ENCODE measurements at regions not wholly inside any gene's neighbourhood (a gene's known extent, or its start where the extent isn't known, plus 50 kb on each side); places are given as distances from the start of the nearest gene placed in this dataset.

GRCh38 chr12:3348055-3348454, 142.9 kb upstream of the PRMT8 start:
- Mint-ChIP-seq H3K36me3 (ENCODE audit: low read depth) (no peaks in the 10 kb centered on the region), H3K27ac (no peak overlapping the region), H3K9me3 (no peaks in the 10 kb centered on the region), H3K27me3 (ENCODE audit: insufficient read depth) (peaks cover 33% of the 10 kb centered on the region), H3K4me3 (no peak overlapping the region), H3K4me1 (ENCODE audit: low read depth) (no peaks in the 10 kb centered on the region)
- no peak for TF ChIP-seq CTCF (IDR thresholded peaks at IDR 0.05)
- DNase-seq, result no peak

GRCh38 chr12:3350432-3350831, 140.6 kb upstream of the PRMT8 start:
- Mint-ChIP-seq H3K9me3 (no peaks in the 10 kb centered on the region), H3K27me3 (ENCODE audit: insufficient read depth) (peaks cover 25% of the 10 kb centered on the region), H3K4me1 (ENCODE audit: low read depth) (no peaks in the 10 kb centered on the region), H3K27ac (no peak overlapping the region), H3K4me3 (no peak overlapping the region), H3K36me3 (ENCODE audit: low read depth) (no peaks in the 10 kb centered on the region)
- no peak for TF ChIP-seq CTCF (IDR thresholded peaks at IDR 0.05)
- DNase-seq, result no peak

GRCh38 chr12:3351731-3352130, 139.3 kb upstream of the PRMT8 start:
- no peak for TF ChIP-seq CTCF (IDR thresholded peaks at IDR 0.05)
- peaks cover 22% of the 10 kb centered on the region for H3K27me3 Mint-ChIP-seq (ENCODE audit: insufficient read depth)
- no peaks in the 10 kb centered on the region for H3K36me3 Mint-ChIP-seq (ENCODE audit: low read depth)
- H3K4me3 Mint-ChIP-seq, result no peak overlapping the region
- no peaks in the 10 kb centered on the region for H3K9me3 Mint-ChIP-seq
- H3K27ac Mint-ChIP-seq, result no peak overlapping the region
- DNase-seq, result no peak
- H3K4me1 Mint-ChIP-seq (ENCODE audit: low read depth), result no peaks in the 10 kb centered on the region

- TF ChIP-seq CTCF (IDR thresholded peaks at IDR 0.05), result no peak
- no peak overlapping the region for H3K4me3 Mint-ChIP-seq
- no peak for DNase-seq
- H3K36me3 Mint-ChIP-seq (ENCODE audit: low read depth), result no peaks in the 10 kb centered on the region
- peaks cover 22% of the 10 kb centered on the region for H3K27me3 Mint-ChIP-seq (ENCODE audit: insufficient read depth)
- H3K9me3 Mint-ChIP-seq, result no peaks in the 10 kb centered on the region
- H3K27ac Mint-ChIP-seq, result no peak overlapping the region
- no peaks in the 10 kb centered on the region for H3K4me1 Mint-ChIP-seq (ENCODE audit: low read depth)
Observed at GRCh38 chr12:3352230-3352629, 138.8 kb upstream of the PRMT8 start.

- no peak for TF ChIP-seq CTCF (IDR thresholded peaks at IDR 0.05)
- H3K27me3 Mint-ChIP-seq (ENCODE audit: insufficient read depth), result peaks cover 15% of the 10 kb centered on the region
Observed at GRCh38 chr12:3353621-3354020, 137.4 kb upstream of the PRMT8 start.

GRCh38 chr12:3354586-3354985, 136.4 kb upstream of the PRMT8 start:
- H3K36me3 Mint-ChIP-seq (ENCODE audit: low read depth), result no peaks in the 10 kb centered on the region
- no peaks in the 10 kb centered on the region for H3K9me3 Mint-ChIP-seq
- no peak for TF ChIP-seq CTCF (IDR thresholded peaks at IDR 0.05)
- H3K4me1 Mint-ChIP-seq (ENCODE audit: low read depth), result no peaks in the 10 kb centered on the region
- no peak overlapping the region for H3K4me3 Mint-ChIP-seq
- no peak overlapping the region for H3K27ac Mint-ChIP-seq
- H3K27me3 Mint-ChIP-seq (ENCODE audit: insufficient read depth), result peaks cover 15% of the 10 kb centered on the region
- DNase-seq, result no peak

More at GRCh38 chr12:3353621-3354020, 137.4 kb upstream of the PRMT8 start:
- H3K27ac Mint-ChIP-seq, result no peak overlapping the region
- H3K36me3 Mint-ChIP-seq (ENCODE audit: low read depth), result no peaks in the 10 kb centered on the region
- H3K4me1 Mint-ChIP-seq (ENCODE audit: low read depth), result no peaks in the 10 kb centered on the region
- no peaks in the 10 kb centered on the region for H3K9me3 Mint-ChIP-seq
- DNase-seq, result no peak
- H3K4me3 Mint-ChIP-seq, result no peak overlapping the region

Data from HFFc6 (cell line).